8988T (cell line): ENCODE measurements at regions not wholly inside any gene's neighbourhood (a gene's known extent, or its start where the extent isn't known, plus 50 kb on each side); places are given as distances from the start of the nearest gene placed in this dataset.
"Not testable (repeated sequence)": the region's sequence is repeated elsewhere in the genome, so short reads cannot be mapped to it uniquely, and the experiment has no call there.

Experiments
- DNase-seq: peaks from one replicate; pipeline ENCODE4 v3.0.0; 2011

GRCh38 chr11:82533628-82534327, 199.9 kb downstream of the FAM181B start:
- no peak for DNase-seq

GRCh38 chr11:82529936-82530335, 203.7 kb downstream of the FAM181B start:
- DNase-seq = no peak

- no peak for DNase-seq
Observed at GRCh38 chr11:82527081-82527584, 206.5 kb downstream of the FAM181B start.

GRCh38 chr11:82523141-82523540, 210.5 kb downstream of the FAM181B start:
- no peak for DNase-seq

GRCh38 chr11:82521427-82521826, 212.2 kb downstream of the FAM181B start:
- no peak for DNase-seq

GRCh38 chr11:82507288-82507687, 226.4 kb downstream of the FAM181B start:
- DNase-seq = no peak

- DNase-seq = no peak
Observed at GRCh38 chr11:82505379-82505778, 228.3 kb downstream of the FAM181B start.

GRCh38 chr11:82501174-82501573, 232.5 kb downstream of the FAM181B start:
- DNase-seq = not testable (repeated sequence)

GRCh38 chr11:82494988-82495432, 238.7 kb downstream of the FAM181B start:
- no peak for DNase-seq

- DNase-seq = no peak
Observed at GRCh38 chr11:82474876-82475275, 258.8 kb downstream of the FAM181B start.

- DNase-seq = no peak
Observed at GRCh38 chr11:82465481-82465880, 268.2 kb downstream of the FAM181B start.

- DNase-seq = no peak
Observed at GRCh38 chr11:82462608-82463242, 270.9 kb downstream of the FAM181B start.

GRCh38 chr11:82458761-82459160, 274.9 kb downstream of the FAM181B start:
- DNase-seq = no peak

- no peak for DNase-seq
Observed at GRCh38 chr11:82458147-82458546, 275.5 kb downstream of the FAM181B start.

GRCh38 chr11:82450996-82451395, 282.7 kb downstream of the FAM181B start:
- no peak for DNase-seq

GRCh38 chr11:82406611-82407010, 327.1 kb downstream of the FAM181B start:
- DNase-seq = no peak

GRCh38 chr11:82405421-82405820, 328.2 kb downstream of the FAM181B start:
- DNase-seq = no peak

GRCh38 chr11:82404981-82405380, 328.7 kb downstream of the FAM181B start:
- DNase-seq = no peak

- no peak for DNase-seq
Observed at GRCh38 chr11:82403640-82404305, 329.9 kb downstream of the FAM181B start.

- no peak for DNase-seq
Observed at GRCh38 chr11:82398300-82398815, 335.3 kb downstream of the FAM181B start.

- DNase-seq = not testable (repeated sequence)
Observed at GRCh38 chr11:82396639-82397038, 337.0 kb downstream of the FAM181B start.

GRCh38 chr11:82384308-82384707, 349.4 kb downstream of the FAM181B start:
- no peak for DNase-seq

GRCh38 chr11:82373781-82374542, 359.7 kb downstream of the FAM181B start:
- no peak for DNase-seq
